Right lobe of liver (tissue), 4 donors: ENCODE measurements at regions not wholly inside any gene's neighbourhood (a gene's known extent, or its start where the extent isn't known, plus 50 kb on each side); places are given as distances from the start of the nearest gene placed in this dataset.

Source experiments
- CTCF ChIP-seq, 4 donors: fragments of 200-600 bp in 3 of 4; fragments of 450-650 bp in 1 of 4; IDR thresholded peaks; one replicate each; pipeline versions ENCODE4 v1.5.1 to v1.8.0; 2016 to 2022; ENCODE audit warnings: antibody characterized with exemption in 4 of 4, mild to moderate bottlenecking in 2 of 4
- POLR2A ChIP-seq: fragments of 450-650 bp; IDR thresholded peaks from one replicate; pipeline ENCODE4 v1.6.1; 2017; ENCODE audit warnings: antibody characterized with exemption, mild to moderate bottlenecking
- donor health status: DM: no; HTN: no; CAD: no.
- donor health status: DM: no; HTN: no; CAD: no.
- donor health status: DM: no; HTN: yes; CAD: no.

GRCh38 chr13:61546413-61546812, 130.8 kb upstream of the PCDH20 start:
- TF ChIP-seq CTCF (IDR thresholded peaks at IDR 0.05), result no peak
- TF ChIP-seq POLR2A, result no peak
